HK-2 (cell line): ENCODE measurements at regions not wholly inside any gene's neighbourhood (a gene's known extent, or its start where the extent isn't known, plus 50 kb on each side); places are given as distances from the start of the nearest gene placed in this dataset.

ENCODE experiments used
- DNase-seq: peaks from one replicate; pipeline ENCODE4 v3.0.0-alpha.2; 2018; ENCODE audit not compliant: unreplicated experiment

- no peak for DNase-seq
Measured at GRCh38 chr4:171169396-171169795, 643.8 kb upstream of the GALNTL6 start.

- no peak for DNase-seq
Measured at GRCh38 chr4:171162478-171162877, 650.7 kb upstream of the GALNTL6 start.

GRCh38 chr4:171157462-171158082 is 655.6 kb upstream of the GALNTL6 start:
- no peak for DNase-seq

DNA sequence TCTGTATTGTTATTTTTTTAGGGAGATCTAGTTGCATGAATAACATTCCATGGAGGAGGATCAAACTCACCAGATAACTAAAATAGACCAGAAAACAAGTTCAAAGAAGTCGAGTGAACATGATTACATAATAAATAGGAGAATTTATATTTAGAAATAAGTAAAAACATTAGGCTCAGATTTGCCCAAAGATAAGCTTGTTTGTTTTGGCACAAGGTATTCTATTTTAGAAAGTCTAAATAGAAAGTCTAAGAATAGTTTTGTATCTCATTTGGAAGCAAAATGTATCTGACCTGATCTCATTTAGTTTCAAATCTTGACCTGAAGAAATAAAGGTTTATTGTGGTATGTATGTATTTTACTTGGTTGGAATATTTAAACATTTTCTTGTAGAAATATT is 670.6 kb upstream of the GALNTL6 start:
- no peak for DNase-seq

DNA sequence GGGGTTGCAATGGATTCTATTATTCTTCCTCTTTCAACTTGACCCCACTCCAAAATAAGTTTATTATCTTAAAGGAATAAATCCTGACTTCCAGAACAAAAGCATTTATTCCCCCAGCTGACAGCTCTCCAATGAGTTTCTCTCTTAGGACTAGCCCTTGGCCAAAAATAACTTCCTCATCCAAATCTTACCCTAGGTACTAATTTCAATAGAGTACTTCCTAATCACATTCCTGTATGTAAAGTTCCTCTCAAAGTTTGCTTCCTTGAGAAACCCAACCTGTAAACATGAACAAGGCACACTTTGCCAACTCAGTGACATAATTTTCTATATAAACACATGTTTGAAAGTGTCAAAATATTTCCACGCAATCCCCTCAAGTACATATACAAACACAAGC is 671.2 kb upstream of the GALNTL6 start:
- DNase-seq = no peak

DNA sequence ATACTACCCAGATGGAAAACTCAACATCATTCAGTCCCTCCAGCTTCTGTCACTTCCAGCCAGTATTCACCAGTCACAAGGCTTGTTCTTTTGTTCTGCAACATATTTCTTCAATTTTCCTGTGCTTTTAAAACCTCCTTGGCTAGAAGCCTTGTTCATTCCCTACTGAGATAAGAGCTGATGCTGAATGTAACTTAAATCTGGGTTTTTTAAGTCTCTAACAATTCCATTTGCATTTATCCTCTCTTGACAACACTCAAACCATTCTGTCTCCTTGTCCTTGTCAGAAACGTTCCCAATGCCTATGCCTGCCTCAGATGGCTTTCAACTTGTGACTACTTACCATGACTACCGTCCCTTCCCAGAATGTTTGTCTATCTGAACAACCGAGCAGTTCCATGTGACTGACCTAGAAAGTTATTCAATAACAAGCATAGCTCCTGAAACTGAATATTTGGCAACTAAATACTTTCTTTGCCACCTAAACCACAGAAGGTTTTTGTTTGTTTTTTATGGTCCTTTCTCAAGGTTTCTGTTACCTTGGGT is 682.9 kb upstream of the GALNTL6 start:
- DNase-seq = peak; percentile 26

DNA sequence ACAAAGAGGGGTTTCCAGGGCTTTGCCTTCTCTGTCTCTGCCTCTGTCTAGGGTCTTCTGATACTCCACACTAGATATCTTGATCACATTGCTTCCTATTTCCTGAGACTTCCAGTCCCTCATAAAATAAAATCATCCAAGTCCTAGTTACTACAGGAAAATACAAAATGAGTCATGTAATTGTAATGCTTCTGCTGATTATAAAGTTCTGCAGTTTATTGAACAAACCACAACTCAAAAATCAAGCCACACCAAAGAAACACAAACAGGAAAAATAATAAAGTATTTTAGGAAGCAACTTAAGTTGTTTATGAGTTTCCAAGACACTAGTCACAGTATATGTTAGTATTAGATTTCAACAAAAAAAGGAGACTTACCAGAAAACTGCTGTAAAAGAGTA is 695.1 kb upstream of the GALNTL6 start:
- no peak for DNase-seq

DNA sequence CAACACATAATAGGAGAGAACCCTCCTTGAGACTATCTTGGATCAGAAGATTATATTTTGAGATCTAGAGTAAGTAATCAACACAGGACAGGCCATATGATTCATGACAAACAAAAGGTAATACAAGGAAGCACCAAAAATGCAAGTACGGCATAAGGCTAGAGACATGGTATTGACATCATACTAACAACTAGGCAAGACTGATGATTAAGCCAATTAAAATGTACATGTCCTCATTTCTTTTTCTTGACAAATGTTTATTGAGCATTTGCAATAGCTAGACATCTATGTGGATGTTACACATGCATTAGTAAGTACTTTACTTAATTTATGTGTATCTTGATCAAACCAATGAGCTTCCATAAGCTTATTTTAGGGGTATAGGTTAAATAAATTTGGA is 695.7 kb upstream of the GALNTL6 start:
- DNase-seq = no peak

- DNase-seq = no peak
Measured at GRCh38 chr4:171101845-171102244, 711.4 kb upstream of the GALNTL6 start.

DNA sequence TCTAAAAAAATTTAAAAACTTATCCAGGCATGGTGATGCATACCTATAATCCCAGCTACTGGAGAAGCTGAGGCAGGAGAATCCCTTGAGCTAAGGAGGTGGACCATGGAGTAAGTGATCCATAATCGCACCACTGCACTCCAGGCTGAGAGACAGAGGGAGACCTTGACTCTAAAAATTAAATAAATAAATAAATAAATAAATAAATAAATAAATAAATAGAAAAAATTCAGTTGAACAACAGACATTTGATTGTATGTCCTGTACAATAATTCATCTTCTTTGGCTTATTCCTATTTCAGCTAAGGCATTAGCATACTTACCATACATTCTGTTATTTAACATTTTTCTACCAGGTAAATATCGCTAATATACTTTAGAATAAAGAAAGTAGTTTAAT is 726.1 kb upstream of the GALNTL6 start:
- DNase-seq = no peak

DNA sequence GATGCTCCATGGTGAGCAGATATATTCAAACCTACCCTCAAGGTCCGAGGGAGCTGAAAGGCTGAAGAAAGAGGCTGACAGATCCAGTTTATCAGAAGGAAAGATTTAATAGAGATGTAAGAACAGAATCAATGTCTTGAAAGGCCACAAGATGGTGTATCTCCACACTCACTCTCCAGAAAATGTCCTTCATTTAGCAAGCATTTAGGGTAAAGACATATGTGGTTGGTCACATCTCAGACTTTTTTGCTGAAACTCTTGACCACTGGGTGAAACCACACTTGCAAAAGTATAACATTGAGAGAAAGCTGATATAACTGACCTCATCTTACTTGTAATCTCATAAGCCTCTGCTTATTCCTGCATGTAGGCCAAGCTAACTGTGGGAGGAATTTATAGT is 745.8 kb upstream of the GALNTL6 start:
- DNase-seq = no peak

GRCh38 chr4:171049380-171049779 is 763.8 kb upstream of the GALNTL6 start:
- no peak for DNase-seq

DNA sequence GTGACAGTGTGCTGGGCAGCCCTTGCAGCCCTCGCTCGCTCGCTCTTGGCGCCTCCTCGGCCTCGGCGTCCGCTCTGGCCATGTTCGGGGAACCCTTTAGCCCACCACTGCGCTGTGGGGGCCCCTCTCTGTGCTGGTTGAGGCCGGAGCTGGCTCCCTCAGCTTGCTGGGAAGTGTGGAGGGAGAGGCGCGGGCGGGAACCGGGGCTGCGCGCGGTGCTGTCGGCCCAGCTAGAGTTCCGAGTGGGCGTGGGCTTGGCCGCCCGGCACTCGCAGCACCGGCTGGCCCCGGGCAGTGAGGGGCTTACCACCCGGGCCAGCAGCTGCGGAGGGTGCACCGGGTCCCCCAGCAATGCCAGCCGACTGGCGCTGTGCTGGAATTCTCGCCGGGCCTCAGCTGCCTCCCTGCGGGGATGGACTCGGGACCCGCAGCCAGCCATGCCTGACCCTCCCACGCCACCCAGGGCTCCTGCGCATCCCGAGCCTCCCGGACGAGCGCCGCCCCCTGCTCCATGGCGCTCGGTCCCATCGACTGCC is 770.1 kb upstream of the GALNTL6 start:
- DNase-seq = no peak

- DNase-seq = no peak
Measured at GRCh38 chr4:171035909-171036308, 777.3 kb upstream of the GALNTL6 start.

GRCh38 chr4:171031338-171031737 is 781.9 kb upstream of the GALNTL6 start:
- no peak for DNase-seq

DNA sequence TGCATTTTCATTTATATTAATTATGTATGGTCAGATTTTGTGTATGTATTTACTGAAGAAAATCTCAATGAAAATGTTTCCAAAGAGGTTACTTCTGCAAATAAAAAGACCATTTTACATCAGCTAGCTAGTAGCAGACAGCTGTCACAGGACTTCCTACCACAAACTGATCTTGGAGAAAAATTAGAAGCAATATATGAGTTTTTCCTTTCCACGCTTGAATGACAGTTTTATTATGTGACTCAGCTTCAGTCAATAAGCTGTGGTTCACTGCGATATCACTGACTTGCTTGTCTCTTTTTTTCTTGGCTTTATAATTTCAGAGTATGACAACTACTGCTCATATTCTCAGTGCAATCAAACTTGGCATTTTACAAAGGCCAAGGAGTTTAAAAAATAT is 787.4 kb upstream of the GALNTL6 start:
- no peak for DNase-seq

GRCh38 chr4:171025343-171025742 is 787.9 kb upstream of the GALNTL6 start:
- no peak for DNase-seq

GRCh38 chr4:171024720-171025303 is 788.4 kb upstream of the GALNTL6 start:
- no peak for DNase-seq

GRCh38 chr4:171022824-171023230 is 790.4 kb upstream of the GALNTL6 start:
- DNase-seq = no peak

DNA sequence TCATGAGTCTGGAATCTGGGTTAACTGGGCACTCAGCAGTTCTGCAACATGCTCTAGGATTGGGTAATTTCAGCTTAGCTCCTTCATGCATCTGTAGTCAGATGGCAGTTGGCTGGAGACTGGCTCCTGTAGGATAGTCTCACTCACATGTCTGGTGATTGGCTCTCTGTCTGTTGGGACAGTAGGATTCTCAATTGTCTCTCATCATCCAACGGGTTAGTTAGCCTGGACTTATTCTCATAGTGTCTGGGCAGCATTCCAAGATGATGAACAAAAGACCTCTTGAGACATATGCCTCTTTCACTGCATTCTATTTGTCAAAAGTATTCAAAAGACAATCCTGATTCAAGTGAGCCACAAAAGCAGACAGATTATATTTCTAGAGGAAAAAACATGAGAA is 795.6 kb upstream of the GALNTL6 start:
- no peak for DNase-seq

- no peak for DNase-seq
Measured at GRCh38 chr4:171016145-171016544, 797.1 kb upstream of the GALNTL6 start.

DNA sequence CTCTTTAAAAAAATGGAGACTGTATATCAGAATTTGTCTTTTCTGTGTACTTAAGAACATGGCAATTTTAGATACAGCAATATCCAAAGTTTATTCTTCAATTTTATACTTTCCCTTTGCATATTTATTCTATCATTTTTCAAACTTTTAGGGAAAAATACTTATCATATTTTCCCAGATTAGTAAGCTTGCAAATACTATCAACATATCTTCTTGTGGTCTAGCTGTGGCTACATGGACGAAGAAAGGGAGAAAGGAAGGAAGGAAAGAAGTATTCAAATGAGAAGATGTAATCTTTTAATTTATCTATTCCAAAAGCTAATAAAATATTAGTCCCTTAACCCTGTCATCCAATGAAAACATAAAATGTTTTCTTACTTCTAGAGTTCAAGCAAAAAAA is 797.8 kb upstream of the GALNTL6 start:
- no peak for DNase-seq

DNA sequence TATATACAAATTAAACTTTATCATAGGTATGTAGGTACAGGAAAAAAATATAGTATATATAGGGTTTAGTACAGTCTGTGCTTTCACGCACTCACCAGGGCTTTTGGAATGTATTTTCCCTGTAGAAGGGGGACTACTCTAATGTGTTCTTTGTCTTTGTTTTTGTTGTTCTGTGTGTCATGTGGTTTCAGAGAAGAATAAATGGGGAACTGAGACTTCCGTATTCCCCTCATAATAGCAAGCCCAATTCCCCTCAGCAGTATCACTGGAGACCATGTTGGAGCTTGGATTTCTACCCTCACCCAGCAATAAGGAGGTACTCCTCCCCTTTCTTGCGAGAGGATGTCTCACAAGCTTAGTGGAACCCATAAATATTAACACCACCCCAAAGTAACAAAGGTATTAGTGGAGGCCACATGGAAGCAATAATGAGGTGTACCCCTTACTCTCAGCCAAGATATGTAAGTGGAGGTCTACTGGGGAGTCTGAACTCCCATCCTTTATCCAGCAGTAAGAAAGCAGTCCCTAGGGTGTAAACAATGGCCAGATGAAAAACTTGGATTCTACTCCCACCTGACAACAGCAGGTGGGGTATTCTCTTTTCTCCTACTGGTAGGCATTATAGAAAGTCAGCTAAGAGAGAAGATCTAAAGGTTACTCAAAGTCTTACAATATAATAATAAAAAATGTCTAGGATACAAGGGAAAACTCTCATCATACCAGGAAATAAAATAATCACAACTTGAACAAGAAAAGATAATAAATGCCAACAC is 805.4 kb upstream of the GALNTL6 start:
- DNase-seq = no peak
